ENCODE measurements at regions not wholly inside any gene's neighbourhood (a gene's known extent, or its start where the extent isn't known, plus 50 kb on each side); places are given as distances from the start of the nearest gene placed in this dataset.

DNA sequence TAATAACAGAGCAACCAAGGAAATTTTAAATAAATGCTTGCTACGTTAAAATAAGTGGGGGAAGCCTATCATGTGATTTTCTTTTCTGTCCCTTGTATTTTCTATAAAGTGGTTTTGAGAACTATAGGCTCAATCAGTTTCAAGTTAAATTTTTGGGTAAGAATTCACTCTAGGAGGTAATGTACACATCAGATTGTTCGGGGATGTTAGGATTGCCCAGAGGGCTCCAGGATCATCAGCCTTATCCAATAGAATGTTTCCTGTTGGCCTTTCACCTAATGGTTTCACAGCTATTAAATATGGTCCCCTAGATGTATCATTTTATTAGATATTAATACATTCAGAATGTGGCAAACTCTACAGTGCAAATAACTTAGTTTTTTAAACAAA, 438.4 kb upstream of the NPVF start:
- Histone ChIP-seq H3K27me3 (peaks cover 23% of the 10 kb centered on the region), H3K36me3 (no peaks in the 10 kb centered on the region), H3K4me1 (ENCODE audit: control insufficient read depth in 1 of 2, insufficient read depth in 1 of 2, low read depth in 1 of 2, low read length in 1 of 2) (no peaks in the 10 kb centered on the region), H3K27ac (no peak overlapping the region), H3K9me3 (no peaks in the 10 kb centered on the region), H3K4me3 (ENCODE audit: low read depth in 1 of 2, low read length in 1 of 2) (no peak overlapping the region)
- TF ChIP-seq, protein P1, sequence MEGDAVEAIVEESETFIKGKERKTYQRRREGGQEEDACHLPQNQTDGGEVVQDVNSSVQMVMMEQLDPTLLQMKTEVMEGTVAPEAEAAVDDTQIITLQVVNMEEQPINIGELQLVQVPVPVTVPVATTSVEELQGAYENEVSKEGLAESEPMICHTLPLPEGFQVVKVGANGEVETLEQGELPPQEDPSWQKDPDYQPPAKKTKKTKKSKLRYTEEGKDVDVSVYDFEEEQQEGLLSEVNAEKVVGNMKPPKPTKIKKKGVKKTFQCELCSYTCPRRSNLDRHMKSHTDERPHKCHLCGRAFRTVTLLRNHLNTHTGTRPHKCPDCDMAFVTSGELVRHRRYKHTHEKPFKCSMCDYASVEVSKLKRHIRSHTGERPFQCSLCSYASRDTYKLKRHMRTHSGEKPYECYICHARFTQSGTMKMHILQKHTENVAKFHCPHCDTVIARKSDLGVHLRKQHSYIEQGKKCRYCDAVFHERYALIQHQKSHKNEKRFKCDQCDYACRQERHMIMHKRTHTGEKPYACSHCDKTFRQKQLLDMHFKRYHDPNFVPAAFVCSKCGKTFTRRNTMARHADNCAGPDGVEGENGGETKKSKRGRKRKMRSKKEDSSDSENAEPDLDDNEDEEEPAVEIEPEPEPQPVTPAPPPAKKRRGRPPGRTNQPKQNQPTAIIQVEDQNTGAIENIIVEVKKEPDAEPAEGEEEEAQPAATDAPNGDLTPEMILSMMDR (IDR thresholded peaks at IDR 0.05), result no peak

DNA sequence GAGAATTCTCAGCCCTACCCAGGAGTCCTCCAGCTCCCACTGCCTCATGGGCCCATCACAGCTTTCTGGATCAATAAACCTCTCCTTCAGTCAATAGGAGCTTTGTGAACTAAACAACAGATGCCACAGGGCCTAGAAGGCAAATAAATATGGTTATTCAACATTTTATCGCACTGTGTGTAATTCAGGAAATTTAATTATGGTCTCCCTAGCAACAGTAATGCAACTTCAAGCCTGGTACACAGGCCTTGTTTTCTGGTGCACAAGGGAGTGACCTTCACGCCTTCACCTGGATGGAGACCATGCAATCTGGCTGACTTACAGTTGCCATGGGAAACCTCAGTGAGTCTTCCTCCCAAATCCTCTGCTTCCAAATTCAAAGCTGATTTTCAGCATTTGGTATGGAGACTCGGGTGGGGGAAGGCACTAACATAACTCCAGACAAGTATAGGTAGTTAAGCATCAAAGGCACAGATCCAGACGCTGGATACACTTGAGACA, 441.0 kb upstream of the NPVF start:
- TF ChIP-seq, protein P1 (IDR thresholded peaks at IDR 0.05), result no peak
- H3K4me1 ChIP-seq (ENCODE audit: control insufficient read depth in 1 of 2, insufficient read depth in 1 of 2, low read depth in 1 of 2, low read length in 1 of 2), result no peaks in the 10 kb centered on the region
- no peak overlapping the region for H3K27ac ChIP-seq
- no peaks in the 10 kb centered on the region for H3K36me3 ChIP-seq
- no peaks in the 10 kb centered on the region for H3K9me3 ChIP-seq
- no peak overlapping the region for H3K4me3 ChIP-seq (ENCODE audit: low read depth in 1 of 2, low read length in 1 of 2)
- H3K27me3 ChIP-seq, result peaks cover 23% of the 10 kb centered on the region

DNA sequence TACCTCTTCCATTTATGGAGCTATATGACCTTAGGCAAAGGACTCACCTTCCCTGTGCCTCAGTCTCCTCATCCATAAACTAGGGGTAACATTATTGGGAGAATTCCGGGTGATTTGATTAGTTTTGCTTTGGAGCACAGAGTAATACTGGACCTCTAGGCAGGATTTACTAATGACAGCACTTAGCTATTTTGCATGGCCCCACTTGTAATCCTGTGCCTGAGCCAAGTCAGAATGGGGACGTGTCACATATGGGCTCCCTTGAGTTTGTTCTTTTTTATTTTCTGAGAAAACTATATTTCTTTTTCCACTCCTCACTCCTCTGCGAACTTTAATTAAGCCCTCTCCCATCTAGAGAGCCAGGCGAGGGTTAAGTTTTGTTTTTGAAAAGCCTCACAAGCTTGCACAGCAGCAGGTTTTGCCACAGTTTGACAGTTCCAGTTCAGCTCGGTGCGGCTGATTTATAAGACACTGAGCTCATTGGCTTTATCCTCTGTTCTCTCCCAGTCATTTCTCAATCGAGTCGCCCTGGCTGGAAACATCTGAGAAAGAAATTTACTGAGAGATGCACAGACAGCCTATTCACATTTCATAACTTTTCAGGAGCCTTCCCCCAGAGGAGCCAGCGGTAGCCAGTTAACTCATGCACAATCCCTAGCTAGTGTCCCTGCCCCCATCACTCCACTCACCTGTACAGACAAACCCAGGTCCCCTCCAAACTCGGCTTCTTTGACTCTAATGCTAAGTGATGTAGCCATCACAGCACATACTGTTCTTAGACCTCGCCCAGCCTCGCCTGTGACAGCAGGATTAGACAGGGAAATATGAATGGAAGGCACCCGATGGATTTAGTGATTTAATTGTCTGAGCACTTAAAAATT, 441.9 kb upstream of the NPVF start:
- H3K9me3 ChIP-seq, result no peaks in the 10 kb centered on the region
- no peaks in the 10 kb centered on the region for H3K4me1 ChIP-seq (ENCODE audit: control insufficient read depth in 1 of 2, insufficient read depth in 1 of 2, low read depth in 1 of 2, low read length in 1 of 2)
- no peaks in the 10 kb centered on the region for H3K36me3 ChIP-seq
- TF ChIP-seq, protein P1 (IDR thresholded peaks at IDR 0.05), result no peak
- H3K27ac ChIP-seq, result no peak overlapping the region
- peaks cover 23% of the 10 kb centered on the region for H3K27me3 ChIP-seq
- H3K4me3 ChIP-seq (ENCODE audit: low read depth in 1 of 2, low read length in 1 of 2), result no peak overlapping the region

DNA sequence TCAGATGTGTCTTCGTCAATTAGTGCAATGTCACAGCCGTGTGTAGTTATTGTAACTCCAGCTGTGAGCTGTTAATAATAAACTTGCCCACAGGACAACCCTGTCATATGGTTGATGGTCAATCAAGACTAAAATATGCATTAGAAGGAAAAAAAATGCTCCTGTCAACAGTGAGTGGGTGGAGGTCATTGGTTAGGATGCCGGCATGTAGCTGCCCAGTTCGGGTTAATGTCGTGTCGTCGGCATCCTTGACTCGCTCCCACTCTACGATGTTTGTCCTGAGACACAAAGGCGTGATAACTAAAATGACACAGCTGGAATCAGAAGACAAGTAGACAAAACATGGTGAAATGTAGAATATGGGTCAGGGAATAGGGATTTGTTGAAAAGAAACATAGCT, 442.8 kb upstream of the NPVF start:
- Histone ChIP-seq H3K9me3 (no peaks in the 10 kb centered on the region), H3K27me3 (peaks cover 23% of the 10 kb centered on the region), H3K27ac (no peak overlapping the region), H3K4me3 (ENCODE audit: low read depth in 1 of 2, low read length in 1 of 2) (no peak overlapping the region), H3K4me1 (ENCODE audit: control insufficient read depth in 1 of 2, insufficient read depth in 1 of 2, low read depth in 1 of 2, low read length in 1 of 2) (no peaks in the 10 kb centered on the region), H3K36me3 (no peaks in the 10 kb centered on the region)
- TF ChIP-seq, protein P1 (IDR thresholded peaks at IDR 0.05), result no peak

DNA sequence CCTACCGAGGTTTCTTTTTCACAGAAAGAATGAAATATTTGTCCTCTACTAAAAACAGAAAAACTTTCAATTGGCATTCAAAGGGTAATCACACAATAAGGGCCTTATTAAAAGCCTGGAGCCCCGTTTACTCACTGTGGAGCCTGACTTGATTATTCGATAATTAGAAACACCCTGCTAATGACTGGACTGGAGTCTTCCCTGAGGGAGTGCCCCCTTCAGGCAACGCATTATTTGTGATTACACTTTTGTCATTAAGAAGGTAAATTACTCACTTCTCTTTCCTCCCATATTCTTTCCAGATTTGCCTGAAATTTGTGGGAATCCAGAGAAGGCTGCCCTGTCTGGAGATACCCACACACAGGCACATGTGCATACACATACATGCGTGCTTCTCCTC, 444.2 kb upstream of the NPVF start:
- Histone ChIP-seq H3K27me3 (peaks cover 23% of the 10 kb centered on the region), H3K36me3 (no peaks in the 10 kb centered on the region), H3K4me1 (ENCODE audit: control insufficient read depth in 1 of 2, insufficient read depth in 1 of 2, low read depth in 1 of 2, low read length in 1 of 2) (no peaks in the 10 kb centered on the region), H3K9me3 (no peaks in the 10 kb centered on the region), H3K27ac (no peak overlapping the region), H3K4me3 (ENCODE audit: low read depth in 1 of 2, low read length in 1 of 2) (no peak overlapping the region)
- TF ChIP-seq, protein P1 (IDR thresholded peaks at IDR 0.05), result no peak

All from neutrophil (primary cell).